NB4 (cell line): ENCODE measurements at regions not wholly inside any gene's neighbourhood (a gene's known extent, or its start where the extent isn't known, plus 50 kb on each side); places are given as distances from the start of the nearest gene placed in this dataset.

Experiments
- POLR2A ChIP-seq: IDR thresholded peaks from 2 replicates; pipeline ENCODE4 v1.6.1; 2011; ENCODE audit warnings: mild to moderate bottlenecking; ENCODE audit not compliant: insufficient read length; ENCODE audit errors: extremely low read depth
- TF ChIP-seq, protein P1 (sequence below): IDR thresholded peaks from one replicate; pipeline ENCODE4 v1.5.1; 2012; ENCODE audit warnings: low read depth, low read length

DNA sequence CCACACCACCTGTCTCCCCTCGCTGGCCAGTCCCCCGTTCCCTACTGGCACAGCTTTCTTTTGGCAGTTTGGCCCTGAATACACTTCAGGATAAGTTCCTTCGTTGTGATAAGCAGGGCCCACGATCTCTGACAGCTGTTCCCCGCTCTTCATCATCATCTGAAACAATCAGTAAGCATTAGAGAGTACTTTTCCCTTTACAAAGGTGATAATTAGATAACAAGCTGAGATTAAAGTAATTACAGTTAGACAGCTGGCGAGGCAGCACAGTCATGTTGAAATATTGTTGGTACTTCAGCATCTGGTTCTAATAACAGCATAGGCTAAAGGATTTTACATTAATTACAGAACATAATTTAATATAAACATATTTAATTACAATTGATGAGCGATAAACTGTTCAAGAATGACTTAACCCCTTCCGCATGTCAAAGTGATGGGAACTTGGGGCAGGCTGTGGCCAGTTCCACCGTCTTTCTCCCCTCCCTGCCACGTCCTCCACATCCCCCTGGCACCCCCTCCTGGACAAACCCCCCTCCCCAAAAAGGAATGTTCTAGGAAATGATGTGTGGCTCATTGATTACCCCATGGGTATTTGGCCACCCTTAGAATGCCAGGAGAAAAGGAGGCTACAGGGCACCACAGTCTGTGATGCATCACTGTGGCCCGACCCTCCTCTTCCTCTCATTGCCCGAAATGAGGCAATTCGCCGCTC lies 134.9 kb downstream of the RCN1 start:
- no peak for TF ChIP-seq POLR2A
- TF ChIP-seq, protein P1, sequence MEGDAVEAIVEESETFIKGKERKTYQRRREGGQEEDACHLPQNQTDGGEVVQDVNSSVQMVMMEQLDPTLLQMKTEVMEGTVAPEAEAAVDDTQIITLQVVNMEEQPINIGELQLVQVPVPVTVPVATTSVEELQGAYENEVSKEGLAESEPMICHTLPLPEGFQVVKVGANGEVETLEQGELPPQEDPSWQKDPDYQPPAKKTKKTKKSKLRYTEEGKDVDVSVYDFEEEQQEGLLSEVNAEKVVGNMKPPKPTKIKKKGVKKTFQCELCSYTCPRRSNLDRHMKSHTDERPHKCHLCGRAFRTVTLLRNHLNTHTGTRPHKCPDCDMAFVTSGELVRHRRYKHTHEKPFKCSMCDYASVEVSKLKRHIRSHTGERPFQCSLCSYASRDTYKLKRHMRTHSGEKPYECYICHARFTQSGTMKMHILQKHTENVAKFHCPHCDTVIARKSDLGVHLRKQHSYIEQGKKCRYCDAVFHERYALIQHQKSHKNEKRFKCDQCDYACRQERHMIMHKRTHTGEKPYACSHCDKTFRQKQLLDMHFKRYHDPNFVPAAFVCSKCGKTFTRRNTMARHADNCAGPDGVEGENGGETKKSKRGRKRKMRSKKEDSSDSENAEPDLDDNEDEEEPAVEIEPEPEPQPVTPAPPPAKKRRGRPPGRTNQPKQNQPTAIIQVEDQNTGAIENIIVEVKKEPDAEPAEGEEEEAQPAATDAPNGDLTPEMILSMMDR: no peak
